ENCODE measurements at regions not wholly inside any gene's neighbourhood (a gene's known extent, or its start where the extent isn't known, plus 50 kb on each side); places are given as distances from the start of the nearest gene placed in this dataset.

GRCh38 chrX:131830400-131831184 is 192.5 kb upstream of the STK26 start (continued):
- TF ChIP-seq, protein P1, sequence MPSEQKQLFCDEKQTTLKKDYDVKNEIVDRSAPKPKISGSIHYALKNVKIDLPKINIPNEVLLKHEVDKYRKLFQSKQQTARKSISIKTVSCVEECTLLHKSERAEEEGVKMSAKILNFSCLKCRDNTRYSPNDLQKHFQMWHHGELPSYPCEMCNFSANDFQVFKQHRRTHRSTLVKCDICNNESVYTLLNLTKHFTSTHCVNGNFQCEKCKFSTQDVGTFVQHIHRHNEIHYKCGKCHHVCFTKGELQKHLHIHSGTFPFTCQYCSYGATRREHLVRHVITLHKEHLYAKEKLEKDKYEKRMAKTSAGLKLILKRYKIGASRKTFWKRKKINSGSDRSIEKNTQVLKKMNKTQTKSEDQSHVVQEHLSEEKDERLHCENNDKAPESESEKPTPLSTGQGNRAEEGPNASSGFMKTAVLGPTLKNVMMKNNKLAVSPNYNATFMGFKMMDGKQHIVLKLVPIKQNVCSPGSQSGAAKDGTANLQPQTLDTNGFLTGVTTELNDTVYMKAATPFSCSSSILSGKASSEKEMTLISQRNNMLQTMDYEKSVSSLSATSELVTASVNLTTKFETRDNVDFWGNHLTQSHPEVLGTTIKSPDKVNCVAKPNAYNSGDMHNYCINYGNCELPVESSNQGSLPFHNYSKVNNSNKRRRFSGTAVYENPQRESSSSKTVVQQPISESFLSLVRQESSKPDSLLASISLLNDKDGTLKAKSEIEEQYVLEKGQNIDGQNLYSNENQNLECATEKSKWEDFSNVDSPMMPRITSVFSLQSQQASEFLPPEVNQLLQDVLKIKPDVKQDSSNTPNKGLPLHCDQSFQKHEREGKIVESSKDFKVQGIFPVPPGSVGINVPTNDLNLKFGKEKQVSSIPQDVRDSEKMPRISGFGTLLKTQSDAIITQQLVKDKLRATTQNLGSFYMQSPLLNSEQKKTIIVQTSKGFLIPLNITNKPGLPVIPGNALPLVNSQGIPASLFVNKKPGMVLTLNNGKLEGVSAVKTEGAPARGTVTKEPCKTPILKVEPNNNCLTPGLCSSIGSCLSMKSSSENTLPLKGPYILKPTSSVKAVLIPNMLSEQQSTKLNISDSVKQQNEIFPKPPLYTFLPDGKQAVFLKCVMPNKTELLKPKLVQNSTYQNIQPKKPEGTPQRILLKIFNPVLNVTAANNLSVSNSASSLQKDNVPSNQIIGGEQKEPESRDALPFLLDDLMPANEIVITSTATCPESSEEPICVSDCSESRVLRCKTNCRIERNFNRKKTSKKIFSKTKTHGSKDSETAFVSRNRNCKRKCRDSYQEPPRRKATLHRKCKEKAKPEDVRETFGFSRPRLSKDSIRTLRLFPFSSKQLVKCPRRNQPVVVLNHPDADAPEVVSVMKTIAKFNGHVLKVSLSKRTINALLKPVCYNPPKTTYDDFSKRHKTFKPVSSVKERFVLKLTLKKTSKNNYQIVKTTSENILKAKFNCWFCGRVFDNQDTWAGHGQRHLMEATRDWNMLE (tag by site-specific recombination; conservative IDR thresholded peaks at IDR 0.05; ENCODE audit: low read depth): peak; percentile 67
- peak; percentile 78 for TF ChIP-seq PRDM6 (tag by site-specific recombination; IDR thresholded peaks at IDR 0.05)
- TF ChIP-seq ZBTB17 (tag by site-specific recombination; IDR thresholded peaks at IDR 0.05): peak; percentile 74
- TF ChIP-seq, protein P2, sequence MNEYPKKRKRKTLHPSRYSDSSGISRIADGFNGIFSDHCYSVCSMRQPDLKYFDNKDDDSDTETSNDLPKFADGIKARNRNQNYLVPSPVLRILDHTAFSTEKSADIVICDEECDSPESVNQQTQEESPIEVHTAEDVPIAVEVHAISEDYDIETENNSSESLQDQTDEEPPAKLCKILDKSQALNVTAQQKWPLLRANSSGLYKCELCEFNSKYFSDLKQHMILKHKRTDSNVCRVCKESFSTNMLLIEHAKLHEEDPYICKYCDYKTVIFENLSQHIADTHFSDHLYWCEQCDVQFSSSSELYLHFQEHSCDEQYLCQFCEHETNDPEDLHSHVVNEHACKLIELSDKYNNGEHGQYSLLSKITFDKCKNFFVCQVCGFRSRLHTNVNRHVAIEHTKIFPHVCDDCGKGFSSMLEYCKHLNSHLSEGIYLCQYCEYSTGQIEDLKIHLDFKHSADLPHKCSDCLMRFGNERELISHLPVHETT (tag by site-specific recombination; IDR thresholded peaks at IDR 0.05): 0 out of 2 replicates have a peak, but pooled peaks have one; percentile 66
- TF ChIP-seq ZNF596 (tag by site-specific recombination; IDR thresholded peaks at IDR 0.05): no peak
- TF ChIP-seq, protein P3, sequence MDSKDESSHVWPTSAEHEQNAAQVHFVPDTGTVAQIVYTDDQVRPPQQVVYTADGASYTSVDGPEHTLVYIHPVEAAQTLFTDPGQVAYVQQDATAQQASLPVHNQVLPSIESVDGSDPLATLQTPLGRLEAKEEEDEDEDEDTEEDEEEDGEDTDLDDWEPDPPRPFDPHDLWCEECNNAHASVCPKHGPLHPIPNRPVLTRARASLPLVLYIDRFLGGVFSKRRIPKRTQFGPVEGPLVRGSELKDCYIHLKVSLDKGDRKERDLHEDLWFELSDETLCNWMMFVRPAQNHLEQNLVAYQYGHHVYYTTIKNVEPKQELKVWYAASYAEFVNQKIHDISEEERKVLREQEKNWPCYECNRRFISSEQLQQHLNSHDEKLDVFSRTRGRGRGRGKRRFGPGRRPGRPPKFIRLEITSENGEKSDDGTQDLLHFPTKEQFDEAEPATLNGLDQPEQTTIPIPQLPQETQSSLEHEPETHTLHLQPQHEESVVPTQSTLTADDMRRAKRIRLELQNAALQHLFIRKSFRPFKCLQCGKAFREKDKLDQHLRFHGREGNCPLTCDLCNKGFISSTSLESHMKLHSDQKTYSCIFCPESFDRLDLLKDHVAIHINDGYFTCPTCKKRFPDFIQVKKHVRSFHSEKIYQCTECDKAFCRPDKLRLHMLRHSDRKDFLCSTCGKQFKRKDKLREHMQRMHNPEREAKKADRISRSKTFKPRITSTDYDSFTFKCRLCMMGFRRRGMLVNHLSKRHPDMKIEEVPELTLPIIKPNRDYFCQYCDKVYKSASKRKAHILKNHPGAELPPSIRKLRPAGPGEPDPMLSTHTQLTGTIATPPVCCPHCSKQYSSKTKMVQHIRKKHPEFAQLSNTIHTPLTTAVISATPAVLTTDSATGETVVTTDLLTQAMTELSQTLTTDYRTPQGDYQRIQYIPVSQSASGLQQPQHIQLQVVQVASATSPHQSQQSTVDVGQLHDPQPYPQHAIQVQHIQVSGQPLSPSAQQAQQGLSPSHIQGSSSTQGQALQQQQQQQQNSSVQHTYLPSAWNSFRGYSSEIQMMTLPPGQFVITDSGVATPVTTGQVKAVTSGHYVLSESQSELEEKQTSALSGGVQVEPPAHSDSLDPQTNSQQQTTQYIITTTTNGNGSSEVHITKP (tag by site-specific recombination; IDR thresholded peaks at IDR 0.05): peak; percentile 98
- TF ChIP-seq SP2 (tag by site-specific recombination; IDR thresholded peaks at IDR 0.05): peak; percentile 97
- peak; percentile 89 for TF ChIP-seq YY1 (tag by site-specific recombination; IDR thresholded peaks at IDR 0.05)
- no peak for TF ChIP-seq GLI4 (tag by site-specific recombination; IDR thresholded peaks at IDR 0.05)
- peak; percentile 41; the same call in 1 of the 2 replicates for TF ChIP-seq ZNF394 (tag by site-specific recombination; IDR thresholded peaks at IDR 0.05; ENCODE audit: borderline replicate concordance)
- TF ChIP-seq SP3 (tag by site-specific recombination; IDR thresholded peaks at IDR 0.05): peak; percentile 96
- peak; percentile 35; the same call in 1 of the 2 replicates for TF ChIP-seq ZNF341 (tag by site-specific recombination; IDR thresholded peaks at IDR 0.05; ENCODE audit: low read depth)
- no peak for TF ChIP-seq MEIS1 (CRISPR knock-in tag; IDR thresholded peaks at IDR 0.05; ENCODE audit: borderline replicate concordance)
- peak; percentile 84; the same call in 1 of the 2 replicates for TF ChIP-seq ZNF391 (tag by site-specific recombination; IDR thresholded peaks at IDR 0.05; ENCODE audit: borderline replicate concordance, low read depth)
- peak; percentile 95; the same call in 1 of the 2 replicates for TF ChIP-seq ZNF362 (tag by site-specific recombination; IDR thresholded peaks at IDR 0.05)
- TF ChIP-seq ZNF350 (tag by site-specific recombination; IDR thresholded peaks at IDR 0.05): no peak
- TF ChIP-seq PRDM1 (tag by site-specific recombination; IDR thresholded peaks at IDR 0.05): peak; percentile 45; the same call in 1 of the 2 replicates
- TF ChIP-seq, protein P4, sequence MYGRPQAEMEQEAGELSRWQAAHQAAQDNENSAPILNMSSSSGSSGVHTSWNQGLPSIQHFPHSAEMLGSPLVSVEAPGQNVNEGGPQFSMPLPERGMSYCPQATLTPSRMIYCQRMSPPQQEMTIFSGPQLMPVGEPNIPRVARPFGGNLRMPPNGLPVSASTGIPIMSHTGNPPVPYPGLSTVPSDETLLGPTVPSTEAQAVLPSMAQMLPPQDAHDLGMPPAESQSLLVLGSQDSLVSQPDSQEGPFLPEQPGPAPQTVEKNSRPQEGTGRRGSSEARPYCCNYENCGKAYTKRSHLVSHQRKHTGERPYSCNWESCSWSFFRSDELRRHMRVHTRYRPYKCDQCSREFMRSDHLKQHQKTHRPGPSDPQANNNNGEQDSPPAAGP (tag by site-specific recombination; IDR thresholded peaks at IDR 0.05): 0 out of 2 replicates have a peak, but pooled peaks have one; percentile 88
- no peak for TF ChIP-seq GFI1B (tag by site-specific recombination; IDR thresholded peaks at IDR 0.05)
- TF ChIP-seq ZNF843 (tag by site-specific recombination; IDR thresholded peaks at IDR 0.05): peak; percentile 59; the same call in 1 of the 2 replicates
- TF ChIP-seq ZNF660 (tag by site-specific recombination; IDR thresholded peaks at IDR 0.05): peak; percentile 91
- TF ChIP-seq ZFHX2 (tag by site-specific recombination; conservative IDR thresholded peaks at IDR 0.05): no peak
- no peak for TF ChIP-seq EGR2 (tag by site-specific recombination; IDR thresholded peaks at IDR 0.05; ENCODE audit: low read depth)
- TF ChIP-seq ZFP69B (tag by site-specific recombination; IDR thresholded peaks at IDR 0.05): peak; percentile 34; the same call in 1 of the 2 replicates

Measured in HEK293 (cell line).